BLaER1 treated with 17β-estradiol and CSF1 and Interleukin-3, amounts not matched to agents 10 nM and 100 nM (cell line): ENCODE measurements at regions not wholly inside any gene's neighbourhood (a gene's known extent, or its start where the extent isn't known, plus 50 kb on each side); places are given as distances from the start of the nearest gene placed in this dataset.
A peak's percentile ranks its signal among the peaks of the same experiment; 100 is the strongest.
"Not testable (repeated sequence)": the region's sequence is repeated elsewhere in the genome, so short reads cannot be mapped to it uniquely, and the experiment has no call there.

Source experiments
- H3K27ac ChIP-seq, 11 experiments: shearing (Covaris generic); formaldehyde crosslinking; 2 replicates each; pipeline ENCODE4 v1.8.1; 2022
- H3K27me3 ChIP-seq, 11 experiments: shearing (Covaris generic); formaldehyde crosslinking; 2 replicates each; pipeline ENCODE4 v1.8.1; 2022
- H3K36me3 ChIP-seq, 11 experiments: shearing (Covaris generic); formaldehyde crosslinking; 2 replicates each; pipeline ENCODE4 v1.8.1; 2022
- H3K4me1 ChIP-seq, 10 experiments: shearing (Covaris generic); formaldehyde crosslinking; 2 replicates each; pipeline ENCODE4 v1.8.1; 2022
- H3K4me2 ChIP-seq, 11 experiments: shearing (Covaris generic); formaldehyde crosslinking; 2 replicates each; pipeline ENCODE4 v1.8.1; 2022
- H3K4me3 ChIP-seq, 10 experiments: shearing (Covaris generic); formaldehyde crosslinking; 2 replicates each; pipeline ENCODE4 v1.8.1; 2022
- H3K9ac ChIP-seq, 11 experiments: shearing (Covaris generic); formaldehyde crosslinking; 2 replicates each; pipeline ENCODE4 v1.8.1; 2022
- H3K9me3 ChIP-seq, 11 experiments: shearing (Covaris generic); formaldehyde crosslinking; replicated peaks in 1 of 11; 2 replicates each; pipeline ENCODE4 v1.8.1; 2022
- H4K20me1 ChIP-seq, 11 experiments: shearing (Covaris generic); formaldehyde crosslinking; 2 replicates each; pipeline ENCODE4 v1.8.1; 2022
- Cebpa-rat ChIP-seq, 11 experiments: shearing (Covaris generic); IDR thresholded peaks; 2 replicates each; pipeline ENCODE4 v1.8.1; 2022

DNA sequence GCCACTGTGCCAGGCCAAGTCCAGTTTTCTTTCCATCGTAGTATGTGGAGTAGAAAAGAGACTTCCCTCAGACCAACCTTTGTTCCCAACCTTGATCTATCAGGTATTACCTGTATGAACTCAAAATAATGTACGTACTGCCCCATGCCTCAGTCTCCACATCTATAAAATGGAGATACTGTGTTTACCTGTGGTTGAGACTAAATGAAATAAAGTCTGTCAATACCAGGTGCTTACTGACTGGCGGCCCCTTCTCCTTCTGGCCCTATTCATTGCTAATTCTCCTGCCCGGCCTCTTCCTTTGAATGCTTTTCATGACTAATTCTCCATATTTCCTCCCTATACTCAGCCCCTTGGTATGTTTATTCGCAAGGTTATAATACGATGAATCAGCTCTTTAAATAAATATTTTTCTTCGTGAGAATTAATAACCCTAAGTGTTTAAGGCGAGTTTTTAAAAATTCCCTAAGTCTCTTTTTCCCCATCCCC, 89.6 kb upstream of the BASP1 start:
- Histone ChIP-seq H3K4me3 (no peak overlapping the region), H4K20me1 (no peaks in the 10 kb centered on the region), H3K4me1 (peaks cover 11 to 27% (median 13%) of the 10 kb centered on the region in 10 experiments), H3K9me3 (peaks cover 6 to 23% (median 11%) of the 10 kb centered on the region in 11 experiments; a peak in 16 of 22 replicates), H3K27ac (no peak overlapping the region), H3K9ac (no peak overlapping the region), H3K27me3 (peaks cover 0 to 21% (median 0%) of the 10 kb centered on the region in 11 experiments; a peak in 5 of 22 replicates), H3K4me2 (no peak overlapping the region), H3K36me3 (no peaks in the 10 kb centered on the region)
- TF ChIP-seq Cebpa-rat (IDR thresholded peaks at IDR 0.05) = no peak

GRCh38 chr5:17129093-17129849, 88.2 kb upstream of the BASP1 start:
- peak overlapping the region in 5 of 11 experiments; percentile 58 to 81 (median 72); a peak in 6 of 22 replicates for H3K4me2 ChIP-seq
- TF ChIP-seq Cebpa-rat (IDR thresholded peaks at IDR 0.05) = no peak
- H3K4me1 ChIP-seq = peaks cover 11 to 27% (median 13%) of the 10 kb centered on the region in 10 experiments
- H3K4me3 ChIP-seq = no peak overlapping the region
- H4K20me1 ChIP-seq = no peaks in the 10 kb centered on the region
- H3K9me3 ChIP-seq = peaks cover 0 to 9% (median 3%) of the 10 kb centered on the region in 11 experiments; a peak in 11 of 22 replicates
- H3K27ac ChIP-seq = no peak overlapping the region
- no peaks in the 10 kb centered on the region for H3K36me3 ChIP-seq
- no peak overlapping the region for H3K9ac ChIP-seq
- H3K27me3 ChIP-seq = peaks cover 0 to 21% (median 0%) of the 10 kb centered on the region in 11 experiments; a peak in 5 of 22 replicates

- H4K20me1 ChIP-seq, H3K27ac ChIP-seq, H3K4me3 ChIP-seq, H3K9me3 ChIP-seq, H3K36me3 ChIP-seq, H3K9ac ChIP-seq: not testable (repeated sequence)
- peaks cover 11 to 27% (median 13%) of the 10 kb centered on the region in 10 experiments for H3K4me1 ChIP-seq
- H3K4me2 ChIP-seq = peak overlapping the region; percentile 40 to 81 (median 58)
- H3K27me3 ChIP-seq = peaks cover 0 to 21% (median 0%) of the 10 kb centered on the region in 11 experiments; a peak in 5 of 22 replicates
Measured at GRCh38 chr5:17130302-17130701, 87.1 kb upstream of the BASP1 start.

GRCh38 chr5:17132444-17133083, 84.9 kb upstream of the BASP1 start:
- TF ChIP-seq Cebpa-rat (IDR thresholded peaks at IDR 0.05) = no peak
- Histone ChIP-seq H3K27me3 (peaks cover 0 to 21% (median 0%) of the 10 kb centered on the region in 11 experiments; a peak in 5 of 22 replicates), H3K27ac (no peak overlapping the region), H3K9ac (no peak overlapping the region), H3K4me2 (no peak overlapping the region), H3K9me3 (peaks cover 0 to 6% (median 0%) of the 10 kb centered on the region in 11 experiments; a peak in 3 of 22 replicates), H3K4me3 (no peak overlapping the region), H4K20me1 (no peaks in the 10 kb centered on the region), H3K36me3 (no peaks in the 10 kb centered on the region), H3K4me1 (peaks cover 11 to 27% (median 13%) of the 10 kb centered on the region in 10 experiments)

GRCh38 chr5:17135050-17135449, 82.4 kb upstream of the BASP1 start:
- no peak for TF ChIP-seq Cebpa-rat (IDR thresholded peaks at IDR 0.05)
- H3K9ac ChIP-seq = no peak overlapping the region
- no peaks in the 10 kb centered on the region for H3K36me3 ChIP-seq

GRCh38 chr5:17143335-17143734, 74.1 kb upstream of the BASP1 start:
- no peak overlapping the region for H3K27ac ChIP-seq
- H4K20me1 ChIP-seq = no peaks in the 10 kb centered on the region
- H3K4me2 ChIP-seq = no peak overlapping the region
- H3K4me1 ChIP-seq = 0 out of 20 replicates have a peak, but pooled peaks cover 0 to 3% (median 0%) of the 10 kb centered on the region in 10 experiments
- H3K9me3 ChIP-seq = peaks cover 0 to 3% (median 0%) of the 10 kb centered on the region in 11 experiments; a peak in 1 of 22 replicates
- H3K9ac ChIP-seq = no peak overlapping the region
- no peak overlapping the region for H3K4me3 ChIP-seq
- H3K36me3 ChIP-seq = no peaks in the 10 kb centered on the region
- TF ChIP-seq Cebpa-rat (IDR thresholded peaks at IDR 0.05) = no peak
- no peaks in the 10 kb centered on the region for H3K27me3 ChIP-seq

More at GRCh38 chr5:17135050-17135449, 82.4 kb upstream of the BASP1 start:
- Histone ChIP-seq H3K4me2 (no peak overlapping the region), H3K27me3 (peaks cover 0 to 2% (median 0%) of the 10 kb centered on the region in 11 experiments; a peak in 3 of 22 replicates), H3K27ac (no peak overlapping the region), H3K9me3 (peaks cover 0 to 6% (median 0%) of the 10 kb centered on the region in 11 experiments; a peak in 3 of 22 replicates), H4K20me1 (no peaks in the 10 kb centered on the region), H3K4me3 (no peak overlapping the region), H3K4me1 (peaks cover 10 to 19% (median 11%) of the 10 kb centered on the region in 10 experiments)

DNA sequence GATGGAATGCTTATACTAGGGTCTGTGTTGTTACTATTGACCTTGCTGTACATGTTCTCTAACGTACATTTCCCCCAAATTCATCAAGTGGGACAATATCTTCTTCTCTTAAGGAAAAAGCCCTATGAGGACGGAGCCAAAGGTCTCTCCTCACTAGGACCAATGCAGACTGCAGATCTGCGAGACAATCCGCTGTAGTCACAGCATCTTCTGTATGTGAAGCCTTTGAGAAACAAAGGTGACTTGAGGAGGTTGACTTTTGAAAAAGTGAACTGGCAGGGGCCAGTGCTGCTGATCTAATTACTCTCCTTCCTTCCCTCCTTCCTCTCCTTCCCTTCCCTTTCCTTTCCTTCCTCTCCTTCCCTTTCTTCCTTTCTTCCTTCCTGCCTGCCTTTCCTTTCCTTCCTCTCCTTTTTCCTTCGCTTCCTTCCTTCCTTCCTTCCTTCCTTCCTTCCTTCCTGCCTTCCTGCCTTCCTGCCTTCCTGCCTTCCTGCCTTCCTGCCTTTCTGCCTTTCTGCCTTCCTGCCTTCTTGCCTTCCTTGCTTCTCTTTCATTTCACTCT, 71.1 kb upstream of the BASP1 start:
- Histone ChIP-seq H3K36me3 (no peaks in the 10 kb centered on the region), H3K9ac (no peak overlapping the region), H3K27ac (no peak overlapping the region), H3K4me1 (0 out of 20 replicates have a peak, but pooled peaks cover 0 to 3% (median 0%) of the 10 kb centered on the region in 10 experiments), H3K9me3 (peaks cover 0 to 3% (median 0%) of the 10 kb centered on the region in 11 experiments; a peak in 1 of 22 replicates), H3K27me3 (no peaks in the 10 kb centered on the region), H3K4me3 (no peak overlapping the region), H3K4me2 (no peak overlapping the region), H4K20me1 (no peaks in the 10 kb centered on the region)
- no peak for TF ChIP-seq Cebpa-rat (IDR thresholded peaks at IDR 0.05)

- H3K27ac ChIP-seq = no peak overlapping the region
Measured at GRCh38 chr5:17147170-17147569, 70.3 kb upstream of the BASP1 start.

DNA sequence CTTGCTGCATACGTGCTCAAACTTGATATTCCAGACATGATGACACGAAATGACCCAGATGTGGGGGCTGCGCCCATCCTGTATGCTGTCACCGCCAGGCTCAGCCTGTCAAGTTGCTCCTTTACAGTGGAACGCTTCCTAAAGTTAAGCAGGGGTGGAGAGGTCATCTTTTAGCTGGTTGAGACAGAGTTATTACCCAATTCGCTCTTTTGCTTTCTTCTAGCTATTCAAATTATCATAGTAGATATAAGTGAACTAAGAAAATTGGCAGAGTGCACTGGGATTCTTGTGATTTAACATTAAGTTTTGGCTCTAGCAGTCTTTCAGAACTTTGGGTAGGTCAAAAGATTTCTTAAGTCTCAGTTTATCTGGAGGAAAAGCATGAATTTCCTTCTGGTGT, 69.8 kb upstream of the BASP1 start:
- Histone ChIP-seq H3K4me2 (no peak overlapping the region), H3K27ac (no peak overlapping the region), H3K9ac (no peak overlapping the region), H3K36me3 (no peaks in the 10 kb centered on the region), H4K20me1 (no peaks in the 10 kb centered on the region), H3K9me3 (peaks cover 0 to 3% (median 0%) of the 10 kb centered on the region in 11 experiments; a peak in 1 of 22 replicates), H3K4me1 (0 out of 20 replicates have a peak, but pooled peaks cover 0 to 3% (median 0%) of the 10 kb centered on the region in 10 experiments), H3K4me3 (no peak overlapping the region), H3K27me3 (no peaks in the 10 kb centered on the region)
- TF ChIP-seq Cebpa-rat (IDR thresholded peaks at IDR 0.05) = no peak

More at GRCh38 chr5:17147170-17147569, 70.3 kb upstream of the BASP1 start:
- Histone ChIP-seq H3K4me2 (no peak overlapping the region), H3K9me3 (peaks cover 0 to 3% (median 0%) of the 10 kb centered on the region in 11 experiments; a peak in 1 of 22 replicates), H3K27me3 (no peaks in the 10 kb centered on the region), H3K4me1 (0 out of 20 replicates have a peak, but pooled peaks cover 0 to 3% (median 0%) of the 10 kb centered on the region in 10 experiments), H3K36me3 (no peaks in the 10 kb centered on the region), H3K4me3 (no peak overlapping the region), H3K9ac (no peak overlapping the region), H4K20me1 (no peaks in the 10 kb centered on the region)
- no peak for TF ChIP-seq Cebpa-rat (IDR thresholded peaks at IDR 0.05)
